ENCODE measurements at regions not wholly inside any gene's neighbourhood (a gene's known extent, or its start where the extent isn't known, plus 50 kb on each side); places are given as distances from the start of the nearest gene placed in this dataset.

DNA sequence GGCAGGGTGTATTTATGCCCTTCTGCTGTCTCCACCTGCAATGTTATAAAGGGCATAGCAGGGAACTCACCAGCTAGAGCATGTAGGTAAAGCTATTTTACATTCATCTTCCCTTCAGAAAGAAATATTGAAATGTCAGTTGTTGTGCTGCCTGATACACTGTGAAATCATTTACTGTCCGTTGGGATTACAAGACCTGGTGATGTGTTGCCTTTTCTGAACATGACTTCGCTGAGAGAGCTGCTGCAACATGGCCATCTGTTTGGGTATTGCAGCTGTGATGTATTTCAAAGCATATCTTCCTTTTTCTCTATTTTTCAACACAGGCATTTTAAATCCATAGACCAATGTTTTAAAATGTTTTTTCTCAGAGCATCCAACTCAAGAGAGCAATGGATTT, 644.1 kb upstream of the GNPDA2 start:
- WGBS, 3 donors, result 23 to 30% (median 24%) methylated on average over 2 of the region's 2 CpGs
- Histone ChIP-seq H3K27ac (no peak overlapping the region), H3K4me1 (no peaks in the 10 kb centered on the region), H3K4me3 (no peak overlapping the region), H3K36me3 (ENCODE audit: insufficient read depth in 1 of 2, low read depth in 1 of 2) (no peaks in the 10 kb centered on the region), H3K9me3 (no peaks in the 10 kb centered on the region), H3K27me3 (ENCODE audit: insufficient read depth in 3 of 3, low read length in 2 of 3) (no peaks in the 10 kb centered on the region)
- no peak for ATAC-seq
- TF ChIP-seq, protein P1, sequence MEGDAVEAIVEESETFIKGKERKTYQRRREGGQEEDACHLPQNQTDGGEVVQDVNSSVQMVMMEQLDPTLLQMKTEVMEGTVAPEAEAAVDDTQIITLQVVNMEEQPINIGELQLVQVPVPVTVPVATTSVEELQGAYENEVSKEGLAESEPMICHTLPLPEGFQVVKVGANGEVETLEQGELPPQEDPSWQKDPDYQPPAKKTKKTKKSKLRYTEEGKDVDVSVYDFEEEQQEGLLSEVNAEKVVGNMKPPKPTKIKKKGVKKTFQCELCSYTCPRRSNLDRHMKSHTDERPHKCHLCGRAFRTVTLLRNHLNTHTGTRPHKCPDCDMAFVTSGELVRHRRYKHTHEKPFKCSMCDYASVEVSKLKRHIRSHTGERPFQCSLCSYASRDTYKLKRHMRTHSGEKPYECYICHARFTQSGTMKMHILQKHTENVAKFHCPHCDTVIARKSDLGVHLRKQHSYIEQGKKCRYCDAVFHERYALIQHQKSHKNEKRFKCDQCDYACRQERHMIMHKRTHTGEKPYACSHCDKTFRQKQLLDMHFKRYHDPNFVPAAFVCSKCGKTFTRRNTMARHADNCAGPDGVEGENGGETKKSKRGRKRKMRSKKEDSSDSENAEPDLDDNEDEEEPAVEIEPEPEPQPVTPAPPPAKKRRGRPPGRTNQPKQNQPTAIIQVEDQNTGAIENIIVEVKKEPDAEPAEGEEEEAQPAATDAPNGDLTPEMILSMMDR (IDR thresholded peaks at IDR 0.05), result no peak
- DNase-seq, result no peak
- intact Hi-C loops (cut with DNase I), result no loop called here

DNA sequence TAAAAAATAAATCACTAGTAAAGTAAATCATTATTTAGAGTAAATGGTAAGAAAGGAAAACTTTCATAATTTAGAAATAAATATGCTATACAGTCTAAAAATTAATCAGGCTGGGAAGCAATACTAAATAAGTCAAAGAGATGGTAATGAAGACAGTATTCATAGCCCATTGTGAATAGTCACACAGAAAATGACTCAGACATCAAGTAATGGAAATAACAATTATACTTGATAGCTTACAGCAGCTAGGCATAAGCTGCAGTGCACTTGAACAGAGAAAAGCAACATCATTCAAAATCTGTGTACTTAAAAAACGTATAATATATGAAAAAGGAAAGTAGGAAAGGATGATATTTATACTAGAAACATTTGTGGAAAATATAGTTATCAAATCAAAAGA, 642.5 kb upstream of the GNPDA2 start:
- no peaks in the 10 kb centered on the region for H3K27me3 ChIP-seq (ENCODE audit: insufficient read depth in 3 of 3, low read length in 2 of 3)
- no peaks in the 10 kb centered on the region for H3K36me3 ChIP-seq (ENCODE audit: insufficient read depth in 1 of 2, low read depth in 1 of 2)
- WGBS, 3 donors, result 55 to 87% (median 67%) methylated on average over 1 of the region's 1 CpG
- DNase-seq (no peak), ATAC-seq (no peak)
- H3K9me3 ChIP-seq, result no peaks in the 10 kb centered on the region
- no peak overlapping the region for H3K4me3 ChIP-seq
- no peaks in the 10 kb centered on the region for H3K4me1 ChIP-seq
- TF ChIP-seq, protein P1 (IDR thresholded peaks at IDR 0.05), result no peak
- intact Hi-C loops (cut with DNase I), result no loop called here
- H3K27ac ChIP-seq, result no peak overlapping the region

DNA sequence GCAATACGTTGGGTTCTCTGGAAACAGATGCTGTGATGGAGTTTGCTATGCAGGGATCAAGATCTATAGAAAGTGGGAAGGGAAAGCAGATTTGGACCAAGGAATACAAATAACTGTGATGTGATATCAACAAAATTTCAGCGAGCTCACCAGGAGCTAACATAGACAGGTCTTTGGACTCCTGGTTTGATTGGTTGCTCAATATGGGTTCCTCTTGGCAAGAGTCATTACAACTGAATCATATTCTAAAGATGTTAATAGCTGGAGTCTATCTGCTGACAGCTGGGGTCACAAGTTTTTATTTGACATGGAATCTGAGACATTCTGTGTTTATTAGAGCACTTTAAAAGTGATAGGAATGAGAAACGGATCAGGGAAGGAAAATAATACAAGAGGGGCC, 637.6 kb upstream of the GNPDA2 start:
- Histone ChIP-seq H3K27ac (no peak overlapping the region), H3K4me1 (no peaks in the 10 kb centered on the region), H3K36me3 (ENCODE audit: insufficient read depth in 1 of 2, low read depth in 1 of 2) (no peaks in the 10 kb centered on the region), H3K4me3 (no peak overlapping the region), H3K27me3 (ENCODE audit: insufficient read depth in 3 of 3, low read length in 2 of 3) (no peaks in the 10 kb centered on the region), H3K9me3 (no peaks in the 10 kb centered on the region)
- WGBS, 3 donors, result 62 to 80% (median 70%) methylated on average over 3 of the region's 3 CpGs
- ATAC-seq, result no peak
- intact Hi-C loops (cut with DNase I), result no loop called here
- TF ChIP-seq, protein P1 (IDR thresholded peaks at IDR 0.05), result no peak
- DNase-seq, result no peak

DNA sequence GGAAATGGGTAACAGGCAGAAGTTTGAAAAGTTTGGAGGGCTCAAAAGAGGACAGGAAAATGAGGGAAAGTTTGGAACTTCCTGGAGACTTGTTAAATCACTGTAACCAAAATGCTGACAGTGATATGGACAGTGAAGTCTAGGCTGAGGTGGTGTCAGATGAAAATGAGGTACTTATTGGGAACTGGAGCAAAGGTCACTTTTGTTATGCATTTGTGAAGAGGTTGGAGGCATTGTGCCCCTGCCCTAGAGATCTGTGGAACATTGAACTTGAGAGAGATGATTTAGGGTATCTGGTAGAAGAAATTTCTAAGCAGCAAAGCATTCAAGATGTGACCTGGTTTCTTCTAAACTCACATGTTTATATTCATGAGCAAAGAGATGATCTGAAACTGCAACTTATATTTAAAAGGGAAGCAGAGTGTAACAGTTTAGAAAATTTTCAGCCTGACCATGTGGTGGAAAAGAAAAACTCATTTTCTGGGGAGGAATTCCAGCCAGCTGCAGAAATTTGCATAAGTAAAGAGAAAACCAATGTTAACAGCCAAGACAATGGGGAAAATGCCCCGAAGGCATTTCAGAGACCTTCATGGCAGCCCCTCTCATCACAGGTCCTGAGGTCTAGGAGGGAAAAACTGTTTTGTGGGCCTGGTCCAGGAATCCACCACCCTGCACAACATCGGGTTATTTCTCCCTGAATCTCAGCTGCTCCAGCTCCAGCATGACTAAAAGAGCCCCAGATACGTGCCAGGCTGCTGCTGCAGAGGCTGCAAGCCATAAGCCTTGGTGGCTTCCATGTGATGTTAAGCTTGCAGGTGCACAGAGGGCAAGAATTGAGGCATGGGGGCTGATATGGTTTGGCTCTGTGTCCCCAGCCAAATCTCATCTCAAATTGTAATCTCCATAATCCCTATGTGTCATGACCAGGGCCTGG, 632.5 kb upstream of the GNPDA2 start:
- no peak overlapping the region for H3K27ac ChIP-seq
- ATAC-seq (no peak), DNase-seq (no peak)
- WGBS, 3 donors, result 36 to 50% (median 38%) methylated on average over 3 of the region's 3 CpGs
- TF ChIP-seq, protein P1 (IDR thresholded peaks at IDR 0.05), result no peak
- no peak overlapping the region for H3K4me3 ChIP-seq
- intact Hi-C loops (cut with DNase I), result no loop called here
- no peaks in the 10 kb centered on the region for H3K9me3 ChIP-seq
- no peaks in the 10 kb centered on the region for H3K36me3 ChIP-seq (ENCODE audit: insufficient read depth in 1 of 2, low read depth in 1 of 2)
- no peaks in the 10 kb centered on the region for H3K27me3 ChIP-seq (ENCODE audit: insufficient read depth in 3 of 3, low read length in 2 of 3)
- no peaks in the 10 kb centered on the region for H3K4me1 ChIP-seq

DNA sequence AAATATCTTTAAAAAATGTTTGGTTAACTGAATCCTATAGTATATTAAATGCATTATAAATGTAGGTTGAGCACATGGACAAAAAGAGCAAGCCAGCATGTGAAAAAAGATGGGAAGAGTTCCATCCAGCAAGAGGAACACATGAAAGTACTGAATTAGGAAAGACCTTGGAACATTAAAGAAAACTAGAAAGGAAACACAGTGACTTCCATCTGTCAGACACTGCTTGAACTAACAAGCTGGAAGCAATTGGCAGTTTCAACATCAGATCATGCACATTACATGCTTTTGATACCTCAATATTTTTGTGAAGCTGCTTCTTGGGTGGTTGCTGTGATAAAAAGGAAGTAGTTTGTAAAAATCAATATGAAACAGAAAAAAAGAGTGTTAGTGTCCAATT, 626.8 kb upstream of the GNPDA2 start:
- intact Hi-C loops (cut with DNase I), result no loop called here
- no peaks in the 10 kb centered on the region for H3K36me3 ChIP-seq (ENCODE audit: insufficient read depth in 1 of 2, low read depth in 1 of 2)
- H3K27me3 ChIP-seq (ENCODE audit: insufficient read depth in 3 of 3, low read length in 2 of 3), result no peaks in the 10 kb centered on the region
- DNase-seq (no peak), ATAC-seq (no peak)
- H3K27ac ChIP-seq, result no peak overlapping the region
- no peak overlapping the region for H3K4me3 ChIP-seq
- TF ChIP-seq, protein P1 (IDR thresholded peaks at IDR 0.05), result no peak
- H3K4me1 ChIP-seq, result no peaks in the 10 kb centered on the region
- no peaks in the 10 kb centered on the region for H3K9me3 ChIP-seq
